GM12865 (cell line): ENCODE measurements at regions not wholly inside any gene's neighbourhood (a gene's known extent, or its start where the extent isn't known, plus 50 kb on each side); places are given as distances from the start of the nearest gene placed in this dataset.

ENCODE experiments used
- DNase-seq: peaks from one replicate; pipeline ENCODE4 v3.0.0; 2010; ENCODE audit warnings: low read depth
- H3K4me3 ChIP-seq: 2 replicates; pipeline ENCODE4 v1.5.1; 2011; ENCODE audit warnings: mild to moderate bottlenecking, low read depth, low read length, control low read depth
- TF ChIP-seq, protein P1 (sequence below): IDR thresholded peaks from 2 replicates; pipeline ENCODE4 v1.5.1; 2011; ENCODE audit warnings: low read length, control low read depth, low read depth, inconsistent platforms; ENCODE audit not compliant: insufficient read depth; ENCODE audit errors: missing control alignments

DNA sequence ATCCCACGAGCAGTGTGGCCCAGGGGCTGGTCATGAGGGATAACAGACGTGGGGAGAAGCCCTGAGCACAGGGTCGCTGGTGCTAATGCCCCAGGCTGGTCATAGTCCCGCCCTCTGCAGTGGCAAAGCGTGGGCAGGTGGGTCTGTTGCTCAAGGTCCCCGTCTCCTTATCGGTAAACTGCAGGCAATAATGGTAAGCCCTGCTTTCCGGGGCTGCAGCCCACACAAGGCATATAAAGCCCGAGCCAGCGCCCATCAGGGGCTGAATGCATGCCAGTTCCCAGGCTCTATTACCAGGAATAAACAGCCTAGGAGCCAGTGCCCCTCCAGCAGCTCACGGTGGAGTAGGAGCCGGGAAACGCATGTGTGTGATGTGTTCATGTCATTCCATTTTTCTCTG, 261.0 kb downstream of the BRD1 start:
- DNase-seq, result no peak
- TF ChIP-seq, protein P1, sequence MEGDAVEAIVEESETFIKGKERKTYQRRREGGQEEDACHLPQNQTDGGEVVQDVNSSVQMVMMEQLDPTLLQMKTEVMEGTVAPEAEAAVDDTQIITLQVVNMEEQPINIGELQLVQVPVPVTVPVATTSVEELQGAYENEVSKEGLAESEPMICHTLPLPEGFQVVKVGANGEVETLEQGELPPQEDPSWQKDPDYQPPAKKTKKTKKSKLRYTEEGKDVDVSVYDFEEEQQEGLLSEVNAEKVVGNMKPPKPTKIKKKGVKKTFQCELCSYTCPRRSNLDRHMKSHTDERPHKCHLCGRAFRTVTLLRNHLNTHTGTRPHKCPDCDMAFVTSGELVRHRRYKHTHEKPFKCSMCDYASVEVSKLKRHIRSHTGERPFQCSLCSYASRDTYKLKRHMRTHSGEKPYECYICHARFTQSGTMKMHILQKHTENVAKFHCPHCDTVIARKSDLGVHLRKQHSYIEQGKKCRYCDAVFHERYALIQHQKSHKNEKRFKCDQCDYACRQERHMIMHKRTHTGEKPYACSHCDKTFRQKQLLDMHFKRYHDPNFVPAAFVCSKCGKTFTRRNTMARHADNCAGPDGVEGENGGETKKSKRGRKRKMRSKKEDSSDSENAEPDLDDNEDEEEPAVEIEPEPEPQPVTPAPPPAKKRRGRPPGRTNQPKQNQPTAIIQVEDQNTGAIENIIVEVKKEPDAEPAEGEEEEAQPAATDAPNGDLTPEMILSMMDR, result no peak
- no peak overlapping the region for H3K4me3 ChIP-seq

DNA sequence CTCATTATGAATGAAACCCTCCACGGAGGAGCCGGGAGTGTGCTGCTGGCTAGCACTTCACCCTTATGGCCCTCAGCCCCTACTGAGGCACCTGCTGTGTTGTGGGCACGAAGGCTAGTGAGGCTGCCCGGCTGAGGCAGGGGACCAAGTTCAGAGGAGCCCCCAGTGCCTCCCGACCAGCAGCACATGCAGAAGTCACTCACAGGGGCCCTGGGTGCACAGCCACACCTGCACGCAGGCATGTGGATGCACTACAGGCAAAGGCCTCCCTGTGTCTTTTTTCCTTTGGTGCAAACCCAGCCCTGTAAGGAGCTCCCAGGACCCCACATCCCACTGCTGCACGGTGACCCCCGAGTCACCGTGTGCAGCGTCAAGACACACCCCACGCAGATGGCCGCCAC, 261.5 kb downstream of the BRD1 start:
- no peak overlapping the region for H3K4me3 ChIP-seq
- no peak for DNase-seq
- TF ChIP-seq, protein P1, result no peak

DNA sequence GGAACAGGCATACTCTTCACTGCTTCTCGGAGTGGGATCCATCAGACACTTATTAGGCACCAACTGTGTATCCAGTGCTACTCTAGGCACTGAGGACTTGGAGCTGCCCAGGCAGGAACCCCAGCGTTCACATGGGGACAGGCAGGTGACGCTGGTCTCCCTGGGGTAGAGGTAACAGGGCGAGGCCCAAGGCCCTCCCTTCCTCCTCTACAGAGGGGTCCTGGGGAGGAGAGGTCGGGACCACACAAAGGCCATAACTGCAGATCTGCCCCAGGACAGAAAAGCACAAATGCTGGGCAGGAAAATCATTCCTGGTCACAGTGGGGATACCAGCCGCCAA, 262.2 kb downstream of the BRD1 start:
- H3K4me3 ChIP-seq, result no peak overlapping the region
- no peak for DNase-seq
- TF ChIP-seq, protein P1, result no peak

DNA sequence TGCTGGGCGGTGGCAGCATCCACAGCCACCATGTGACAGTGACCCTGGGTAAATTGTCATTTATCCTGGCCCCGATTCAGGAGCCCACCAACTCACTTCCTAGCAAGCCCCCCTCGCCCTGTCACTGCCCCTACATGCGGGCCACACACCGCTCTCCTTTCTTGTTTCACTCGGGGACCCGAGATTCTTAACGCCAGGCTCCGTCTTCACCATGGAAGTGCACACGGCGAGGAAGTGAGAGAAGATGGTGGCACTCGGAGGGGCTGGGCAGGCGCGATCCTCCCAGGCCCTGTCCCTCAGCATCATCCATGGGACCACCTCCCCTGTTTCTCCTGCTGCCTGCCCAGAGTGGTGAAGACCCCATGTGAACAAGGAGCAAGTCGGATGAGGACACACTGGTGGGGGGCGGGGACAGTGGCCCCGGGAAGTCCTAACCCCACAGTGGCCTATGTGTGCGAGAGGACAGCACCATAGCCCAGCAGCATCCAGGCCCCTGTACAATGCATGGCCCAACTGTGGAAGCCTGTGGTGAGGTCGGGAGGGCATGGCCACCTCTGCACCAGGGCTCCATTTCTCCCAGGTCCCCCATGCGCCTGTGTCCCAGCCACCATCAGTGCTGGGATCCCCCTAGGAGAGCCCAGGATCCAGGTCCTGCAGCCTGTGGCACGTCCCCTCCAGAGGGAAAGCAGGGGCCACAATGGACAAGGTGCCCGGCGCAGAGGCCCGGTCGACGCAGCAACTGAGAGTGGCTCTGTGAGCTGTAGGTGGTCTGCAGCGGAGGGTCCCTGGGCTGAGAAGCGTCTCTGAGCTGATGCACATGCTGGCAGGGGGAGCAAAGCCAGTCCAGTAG, 262.8 kb downstream of the BRD1 start:
- no peak overlapping the region for H3K4me3 ChIP-seq
- TF ChIP-seq, protein P1, result no peak
- no peak for DNase-seq

DNA sequence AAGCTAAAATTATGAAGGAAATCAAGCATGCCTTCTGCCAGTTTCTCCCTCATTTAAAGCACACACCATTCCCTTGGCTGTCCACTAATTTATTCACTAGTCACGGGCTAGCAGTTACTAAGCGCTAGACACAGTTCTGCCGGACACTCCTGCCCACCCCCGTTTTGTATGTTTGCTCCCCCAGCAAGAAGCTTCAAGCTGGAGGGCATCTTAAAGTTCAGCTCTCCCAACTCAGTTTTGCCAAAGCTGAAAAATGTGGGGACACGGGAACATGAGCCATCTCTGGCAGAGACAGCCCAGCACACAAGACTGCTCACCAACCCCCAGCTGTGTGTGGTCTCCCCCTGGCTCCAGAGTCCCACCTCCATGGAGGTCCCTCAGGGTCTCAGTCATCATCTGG, 263.6 kb downstream of the BRD1 start:
- TF ChIP-seq, protein P1, result no peak
- no peak for DNase-seq
- H3K4me3 ChIP-seq, result no peak overlapping the region

DNA sequence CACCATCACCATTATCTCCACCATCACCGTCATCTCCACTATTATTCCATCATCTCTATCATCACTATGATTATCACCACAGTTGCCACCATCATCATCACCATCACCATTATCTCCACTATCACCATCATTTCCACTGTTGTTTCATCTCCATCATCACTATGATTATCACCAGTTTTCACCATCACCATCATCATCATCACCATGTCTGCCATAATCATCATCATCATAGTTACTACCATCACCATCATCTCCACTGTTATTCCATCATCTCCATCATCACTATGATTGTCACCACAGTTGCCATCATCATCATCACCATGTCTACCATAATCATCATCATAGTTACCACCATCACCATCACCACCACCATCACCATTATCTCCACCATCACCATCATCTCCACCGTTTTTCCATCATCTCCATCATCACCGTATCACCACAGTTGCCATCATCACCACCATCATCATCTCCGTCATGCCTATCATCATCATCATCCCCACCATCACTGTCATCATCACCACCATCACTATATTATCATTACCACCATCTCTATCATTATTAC, 264.9 kb downstream of the BRD1 start:
- TF ChIP-seq, protein P1, result no peak
- H3K4me3 ChIP-seq, result no peak overlapping the region
- no peak for DNase-seq

DNA sequence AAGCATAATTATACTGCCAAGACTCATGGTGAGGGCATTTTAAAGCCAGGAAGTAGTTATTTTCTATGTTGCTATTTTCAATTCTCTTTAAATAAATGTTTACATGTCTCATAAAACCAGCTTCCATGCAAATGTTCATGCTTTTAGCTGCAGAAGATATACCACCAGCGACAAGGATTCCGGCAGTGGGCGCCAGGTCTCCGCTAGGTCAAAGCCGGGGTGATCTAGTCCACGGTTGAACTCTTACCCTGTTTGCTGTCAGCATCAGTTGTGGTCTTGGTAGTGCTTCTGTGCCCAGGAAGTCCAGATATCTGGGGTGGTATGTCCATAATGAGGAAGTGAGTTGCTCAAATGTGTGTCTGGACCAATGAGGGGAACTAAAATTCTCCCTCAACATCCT, 265.7 kb downstream of the BRD1 start:
- TF ChIP-seq, protein P1, result no peak

More for the DNA sequence above, 265.7 kb downstream of the BRD1 start:
- H3K4me3 ChIP-seq, result no peak overlapping the region
- DNase-seq, result no peak
